HG03159 (cell line): ENCODE measurements at regions not wholly inside any gene's neighbourhood (a gene's known extent, or its start where the extent isn't known, plus 50 kb on each side); places are given as distances from the start of the nearest gene placed in this dataset.
"Not testable (repeated sequence)": the region's sequence is repeated elsewhere in the genome, so short reads cannot be mapped to it uniquely, and the experiment has no call there.

Experiments
- ATAC-seq: cut with Tn5 transposase; IDR thresholded peaks from one replicate; pipeline ENCODE4 v1.9.1; 2021; ENCODE audit warnings: mild to moderate bottlenecking, moderate library complexity; ENCODE audit not compliant: unreplicated experiment

DNA sequence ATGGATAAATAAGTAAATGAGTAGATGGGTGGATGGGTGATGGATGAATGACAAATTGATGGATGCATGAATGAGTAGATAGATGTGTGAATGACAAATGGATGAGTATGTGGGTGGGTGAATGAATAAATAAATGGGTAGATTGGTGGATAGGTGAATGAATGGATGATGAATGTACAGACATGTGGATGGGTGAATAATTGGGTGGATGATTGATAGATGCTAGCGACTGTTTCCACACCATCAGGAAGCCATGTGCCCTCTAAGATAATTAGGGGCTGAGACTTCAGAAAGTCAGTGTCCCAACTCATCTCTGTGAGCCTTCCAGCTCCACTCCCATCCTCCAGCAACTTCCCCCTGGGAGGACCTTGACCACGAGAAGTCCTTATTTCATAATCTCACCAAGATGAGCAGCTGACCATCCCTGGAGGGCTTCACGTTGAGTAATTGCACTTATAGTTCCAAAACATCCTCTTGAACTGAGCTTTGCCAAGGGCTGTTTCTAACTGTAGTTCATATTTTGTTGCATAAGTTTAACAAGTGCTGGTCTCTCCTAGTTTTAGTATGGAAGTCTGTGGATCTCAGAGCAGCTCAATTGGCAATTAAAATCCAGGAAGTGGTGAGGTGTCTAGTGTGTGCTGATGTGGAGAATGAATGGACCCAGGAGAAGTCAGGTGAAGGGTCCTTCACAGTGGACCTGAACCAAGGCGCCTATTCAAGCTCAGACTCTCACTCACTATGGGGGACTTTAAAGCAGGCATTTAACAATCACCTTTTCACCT, 295.7 kb downstream of the ADGRD1 start:
- no peak for ATAC-seq

DNA sequence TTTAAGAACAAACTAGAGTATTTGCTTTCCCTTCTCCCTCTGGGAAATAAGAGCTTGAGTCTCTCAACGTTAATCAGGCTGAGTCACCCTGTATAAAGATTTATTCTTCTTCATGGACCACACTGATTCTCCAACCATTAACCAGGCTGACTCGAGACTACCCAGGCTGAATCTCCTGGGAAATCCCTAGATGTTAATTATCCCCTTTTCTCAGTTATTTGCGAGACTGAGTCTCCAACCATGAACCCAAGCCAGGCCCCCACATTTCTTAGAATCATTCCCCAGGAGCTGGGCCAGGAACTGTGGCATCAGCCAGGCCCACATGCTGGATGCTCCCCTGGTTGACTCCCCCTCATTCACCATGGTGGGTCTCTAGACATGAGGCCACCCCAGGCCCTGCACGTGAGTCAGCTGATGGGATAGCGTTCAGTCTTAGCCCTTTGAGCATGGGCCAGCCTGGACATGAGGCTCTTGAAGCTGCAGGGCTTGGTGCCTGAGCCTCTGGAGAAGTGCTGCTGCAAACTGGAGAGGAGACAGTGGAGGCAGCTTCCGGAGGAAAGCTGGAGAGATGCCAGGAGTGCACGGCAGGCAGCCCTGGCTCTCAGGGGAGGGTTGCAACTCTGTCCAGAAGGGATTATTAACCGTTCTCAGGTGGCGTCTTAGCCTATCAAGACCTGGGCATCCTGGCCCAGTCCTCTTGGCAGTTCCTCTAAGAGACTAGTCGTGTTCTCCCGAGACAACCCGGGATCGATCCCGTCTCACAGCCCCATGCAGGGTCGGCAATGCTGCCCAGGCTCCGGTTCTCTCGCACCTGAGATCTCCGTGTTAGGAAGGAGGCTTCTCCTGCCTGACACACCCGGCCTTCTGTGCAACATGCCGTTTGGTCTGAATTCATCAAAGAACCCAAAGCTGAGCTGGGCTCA, 296.6 kb downstream of the ADGRD1 start:
- ATAC-seq: no peak

DNA sequence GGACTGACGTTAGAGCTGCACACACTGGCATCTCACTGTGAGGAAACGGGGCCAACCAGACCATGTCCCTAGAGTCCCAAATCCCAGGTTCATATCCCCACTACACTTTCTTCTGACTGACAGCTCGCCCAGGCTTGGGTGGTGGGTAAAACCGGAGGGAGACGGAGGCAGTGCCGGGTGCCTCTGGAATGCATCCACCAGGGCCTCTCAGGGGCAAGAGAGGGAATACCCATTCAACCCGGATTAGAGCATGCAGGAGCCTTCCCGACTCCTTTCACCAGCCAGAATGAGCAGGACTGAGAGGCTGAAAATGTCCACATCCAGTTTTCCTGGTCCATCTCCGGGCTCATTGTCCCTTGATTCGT, 297.2 kb downstream of the ADGRD1 start:
- ATAC-seq: no peak

DNA sequence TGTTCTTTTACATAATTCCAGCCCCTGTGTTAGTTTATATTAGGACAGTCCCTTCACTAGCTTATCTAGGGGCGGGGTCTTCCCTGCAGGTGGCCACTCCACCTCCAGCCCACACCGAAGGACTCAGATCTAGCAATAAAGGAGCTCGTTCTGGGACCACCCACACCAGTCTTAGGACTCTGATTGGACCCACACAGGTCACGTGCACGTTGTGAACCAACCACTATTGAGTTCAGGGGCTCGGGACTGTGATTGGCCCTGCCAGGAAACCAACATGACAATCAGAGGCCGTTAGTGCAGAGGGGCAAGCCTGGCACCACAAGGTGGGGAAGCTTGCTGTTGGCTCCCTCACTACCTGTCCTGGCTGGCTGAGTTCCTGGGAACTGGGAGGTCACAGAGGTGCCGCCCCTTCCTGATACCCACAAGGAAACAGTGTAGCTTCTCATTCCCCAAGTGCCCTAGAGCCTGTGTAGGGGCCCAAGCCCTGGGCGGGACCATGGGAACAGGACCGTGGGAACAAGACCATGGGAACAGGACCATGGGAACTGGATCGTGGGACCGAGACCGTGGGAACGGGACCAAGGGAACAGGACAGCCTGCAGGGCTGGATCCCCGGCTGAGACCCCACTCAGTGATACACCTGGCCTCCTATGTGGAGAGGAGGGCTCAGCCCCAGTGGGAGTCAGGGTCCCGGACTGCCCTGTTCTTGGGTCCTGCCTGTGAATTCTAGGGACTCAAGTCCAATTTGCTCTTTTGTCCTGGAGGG, 297.8 kb downstream of the ADGRD1 start:
- ATAC-seq: no peak

GRCh38 chr12:131253376-131254026, 299.8 kb downstream of the ADGRD1 start:
- ATAC-seq: no peak

DNA sequence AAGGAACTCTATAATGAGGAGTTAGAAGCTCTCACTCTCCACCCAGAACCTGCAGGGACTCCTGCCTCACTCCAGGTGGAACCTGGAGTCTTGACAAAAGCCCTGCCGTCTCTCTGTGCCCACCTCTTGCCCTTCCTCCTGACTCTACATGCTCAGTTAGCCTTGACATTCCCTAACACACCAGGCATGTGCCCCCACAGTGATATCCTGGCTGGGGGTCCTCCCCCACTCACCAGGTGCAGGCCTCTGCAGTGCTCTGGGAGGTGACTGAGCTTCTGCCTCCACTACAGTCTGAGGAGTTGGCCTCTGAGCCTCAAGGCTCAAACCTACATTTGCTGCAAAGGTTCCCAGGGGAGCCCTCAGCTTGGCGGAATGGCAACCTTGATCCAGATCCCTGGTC, 300.7 kb downstream of the ADGRD1 start:
- no peak for ATAC-seq

GRCh38 chr12:131258398-131258797, 304.7 kb downstream of the ADGRD1 start:
- no peak for ATAC-seq

DNA sequence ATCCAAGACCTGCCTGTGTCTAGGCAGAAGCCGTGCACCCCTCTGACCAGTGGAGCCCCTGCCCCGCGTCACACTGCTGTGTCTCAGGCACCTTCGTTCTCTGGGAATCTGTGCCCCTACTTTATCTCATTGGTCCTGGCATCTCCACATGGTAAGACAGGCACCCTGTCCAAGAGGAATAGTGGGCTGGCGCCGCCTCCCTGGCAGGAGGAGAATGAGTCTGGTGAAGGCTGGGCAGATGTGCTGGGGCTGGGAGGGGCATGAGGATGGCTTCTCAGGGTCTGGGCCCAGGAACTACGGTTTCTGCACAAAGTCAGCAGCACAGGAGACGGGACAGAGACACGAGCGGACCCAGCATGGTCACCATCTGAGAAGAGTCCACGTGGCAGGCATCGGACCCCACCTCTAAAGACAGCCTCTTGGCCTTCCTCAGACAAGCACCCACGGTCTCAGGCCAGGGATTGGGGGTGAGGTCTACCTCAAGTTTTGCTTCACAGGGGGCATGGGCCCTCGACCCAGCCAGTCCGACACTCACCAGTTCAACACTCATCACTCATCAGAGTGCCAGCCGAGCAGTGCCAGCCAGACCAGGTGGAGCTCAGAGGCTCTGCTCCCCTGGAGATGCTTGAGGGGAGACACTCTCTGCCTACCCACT, 306.7 kb downstream of the ADGRD1 start:
- no peak for ATAC-seq

- no peak for ATAC-seq
Measured at GRCh38 chr12:131260954-131261353, 307.2 kb downstream of the ADGRD1 start.

GRCh38 chr12:131261906-131262305, 308.2 kb downstream of the ADGRD1 start:
- ATAC-seq: no peak

GRCh38 chr12:131263626-131264025, 309.9 kb downstream of the ADGRD1 start:
- no peak for ATAC-seq

- ATAC-seq: no peak
Measured at GRCh38 chr12:131264635-131265034, 310.9 kb downstream of the ADGRD1 start.

DNA sequence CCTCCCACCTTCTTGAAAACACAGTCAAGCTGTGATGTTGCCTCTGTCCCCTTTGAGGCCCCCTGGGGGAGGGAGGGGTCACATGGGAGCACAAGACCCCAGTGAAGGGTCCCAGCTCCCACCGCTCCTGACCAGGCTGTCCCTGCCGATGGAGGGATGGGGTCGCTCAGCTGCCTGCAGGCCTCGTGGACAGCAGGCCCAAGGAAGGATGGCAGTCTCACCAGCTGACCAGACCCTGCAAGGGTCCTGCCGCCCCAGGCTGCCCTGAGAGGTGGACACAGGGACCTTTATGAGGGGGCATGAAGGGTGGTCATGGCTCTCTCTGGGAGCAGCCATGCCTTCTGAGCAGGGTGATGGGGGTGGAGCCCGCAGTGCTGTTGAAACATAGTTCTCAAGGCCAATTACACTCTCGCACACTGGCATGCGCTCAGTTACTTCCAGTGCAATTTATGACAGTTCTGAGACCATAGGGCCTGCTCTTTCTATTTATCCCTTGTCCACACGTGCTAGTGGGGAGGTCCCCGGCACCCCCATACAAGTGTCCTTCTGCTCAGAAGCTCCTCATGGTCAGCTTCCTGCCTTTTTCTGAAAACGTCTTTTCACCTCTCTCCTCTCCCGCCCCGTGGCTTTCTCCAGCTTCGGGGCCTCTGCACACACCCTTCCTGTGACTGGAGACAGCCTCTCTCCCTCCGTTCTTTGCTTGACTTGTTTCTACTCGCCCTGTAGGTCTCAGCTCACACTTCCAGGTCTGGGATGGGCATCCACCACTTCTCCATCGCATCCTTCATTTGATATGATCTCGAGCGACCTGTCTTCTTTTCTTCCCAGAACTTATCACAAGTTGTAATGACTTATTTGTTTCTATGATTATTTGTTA, 313.1 kb downstream of the ADGRD1 start:
- no peak for ATAC-seq

DNA sequence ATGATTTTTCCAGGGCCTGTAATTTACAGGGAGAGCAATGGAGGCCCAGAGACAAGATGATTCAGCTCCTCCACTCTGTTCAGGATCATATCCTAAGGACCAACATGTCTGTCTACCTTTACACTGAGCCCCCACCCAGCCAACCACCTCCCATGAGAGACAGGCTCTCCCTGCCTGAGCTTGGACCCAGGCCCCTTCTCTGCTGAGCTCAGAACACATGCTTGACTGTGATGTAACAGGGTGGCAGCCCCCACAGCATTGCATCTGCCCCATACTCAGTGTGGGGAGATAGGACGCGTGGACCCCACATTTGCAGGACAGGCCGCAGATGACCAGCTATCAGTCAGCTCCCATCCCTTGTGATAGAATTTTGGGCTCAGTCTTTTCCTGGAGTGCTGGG, 313.9 kb downstream of the ADGRD1 start:
- ATAC-seq: no peak

DNA sequence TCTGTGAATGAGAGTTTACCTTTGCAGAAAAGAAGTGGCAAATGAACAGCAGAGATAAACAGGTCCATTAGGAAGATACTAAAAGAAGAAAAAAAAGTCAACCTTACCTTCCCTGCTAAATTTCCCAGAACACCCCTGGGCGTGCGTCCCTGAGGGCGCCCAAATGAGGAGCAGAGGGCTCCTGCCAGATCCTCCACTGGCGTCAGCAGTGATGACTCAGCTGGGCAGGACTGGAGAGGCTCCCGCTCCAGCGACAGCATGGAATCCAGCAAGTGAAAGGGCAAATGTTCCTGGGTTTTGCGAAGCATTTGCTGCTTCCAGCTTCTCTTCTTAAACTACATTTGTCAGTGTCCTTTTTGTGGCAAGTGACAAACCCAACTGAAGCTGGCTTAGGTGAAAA, 314.4 kb downstream of the ADGRD1 start:
- ATAC-seq: not testable (repeated sequence)

GRCh38 chr12:131268571-131268970, 314.9 kb downstream of the ADGRD1 start:
- not testable (repeated sequence) for ATAC-seq

GRCh38 chr12:131269551-131269950, 315.8 kb downstream of the ADGRD1 start:
- no peak for ATAC-seq

- ATAC-seq: not testable (repeated sequence)
Measured at GRCh38 chr12:131269977-131270376, 316.3 kb downstream of the ADGRD1 start.

GRCh38 chr12:131271724-131272123, 318.0 kb downstream of the ADGRD1 start:
- ATAC-seq: no peak
